NB4 (cell line): ENCODE measurements at regions not wholly inside any gene's neighbourhood (a gene's known extent, or its start where the extent isn't known, plus 50 kb on each side); places are given as distances from the start of the nearest gene placed in this dataset.

Source experiments
- DNase-seq: peaks from one replicate; pipeline ENCODE4 v3.0.0; 2010; ENCODE audit warnings: low read depth
- H3K4me3 ChIP-seq: one replicate; pipeline ENCODE4 v1.5.1; 2011; ENCODE audit warnings: mild to moderate bottlenecking, low read depth, low read length, moderate library complexity
- MYC ChIP-seq: IDR thresholded peaks from 2 replicates; pipeline ENCODE4 v1.6.1; 2011; ENCODE audit warnings: low read depth, low read length
- POLR2A ChIP-seq: IDR thresholded peaks from 2 replicates; pipeline ENCODE4 v1.6.1; 2011; ENCODE audit warnings: mild to moderate bottlenecking; ENCODE audit not compliant: insufficient read length; ENCODE audit errors: extremely low read depth
- TF ChIP-seq, protein P1 (sequence below): IDR thresholded peaks from one replicate; pipeline ENCODE4 v1.5.1; 2012; ENCODE audit warnings: low read depth, low read length
- TF ChIP-seq, protein P2 (sequence below): IDR thresholded peaks from 2 replicates; pipeline ENCODE4 v1.6.1; 2011; ENCODE audit warnings: low read depth, low read length

DNA sequence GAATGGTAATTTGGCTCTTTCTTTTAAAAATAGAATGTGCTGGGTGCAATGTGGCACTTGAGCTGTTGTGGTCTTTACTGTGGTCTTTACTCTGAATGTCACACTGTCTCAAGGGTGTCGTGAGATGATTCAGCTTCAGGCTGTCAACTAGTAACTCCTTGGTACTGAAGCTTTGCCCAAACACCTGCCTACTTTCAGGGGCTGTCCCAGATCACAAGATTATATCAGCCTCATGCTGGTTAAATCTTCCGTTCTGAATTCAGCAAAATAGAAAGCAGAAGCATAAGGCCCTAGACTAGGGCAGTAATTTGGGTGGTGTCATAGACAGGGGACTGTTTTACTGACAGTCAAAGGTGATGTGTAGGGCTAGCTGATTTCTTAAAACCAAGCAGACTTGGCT lies 110.9 kb downstream of the BAMBI start:
- TF ChIP-seq MYC (no peak), POLR2A (no peak)
- TF ChIP-seq, protein P1, sequence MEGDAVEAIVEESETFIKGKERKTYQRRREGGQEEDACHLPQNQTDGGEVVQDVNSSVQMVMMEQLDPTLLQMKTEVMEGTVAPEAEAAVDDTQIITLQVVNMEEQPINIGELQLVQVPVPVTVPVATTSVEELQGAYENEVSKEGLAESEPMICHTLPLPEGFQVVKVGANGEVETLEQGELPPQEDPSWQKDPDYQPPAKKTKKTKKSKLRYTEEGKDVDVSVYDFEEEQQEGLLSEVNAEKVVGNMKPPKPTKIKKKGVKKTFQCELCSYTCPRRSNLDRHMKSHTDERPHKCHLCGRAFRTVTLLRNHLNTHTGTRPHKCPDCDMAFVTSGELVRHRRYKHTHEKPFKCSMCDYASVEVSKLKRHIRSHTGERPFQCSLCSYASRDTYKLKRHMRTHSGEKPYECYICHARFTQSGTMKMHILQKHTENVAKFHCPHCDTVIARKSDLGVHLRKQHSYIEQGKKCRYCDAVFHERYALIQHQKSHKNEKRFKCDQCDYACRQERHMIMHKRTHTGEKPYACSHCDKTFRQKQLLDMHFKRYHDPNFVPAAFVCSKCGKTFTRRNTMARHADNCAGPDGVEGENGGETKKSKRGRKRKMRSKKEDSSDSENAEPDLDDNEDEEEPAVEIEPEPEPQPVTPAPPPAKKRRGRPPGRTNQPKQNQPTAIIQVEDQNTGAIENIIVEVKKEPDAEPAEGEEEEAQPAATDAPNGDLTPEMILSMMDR = no peak
- TF ChIP-seq, protein P2, sequence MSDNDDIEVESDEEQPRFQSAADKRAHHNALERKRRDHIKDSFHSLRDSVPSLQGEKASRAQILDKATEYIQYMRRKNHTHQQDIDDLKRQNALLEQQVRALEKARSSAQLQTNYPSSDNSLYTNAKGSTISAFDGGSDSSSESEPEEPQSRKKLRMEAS = no peak
- H3K4me3 ChIP-seq = no peak overlapping the region
- DNase-seq = no peak

DNA sequence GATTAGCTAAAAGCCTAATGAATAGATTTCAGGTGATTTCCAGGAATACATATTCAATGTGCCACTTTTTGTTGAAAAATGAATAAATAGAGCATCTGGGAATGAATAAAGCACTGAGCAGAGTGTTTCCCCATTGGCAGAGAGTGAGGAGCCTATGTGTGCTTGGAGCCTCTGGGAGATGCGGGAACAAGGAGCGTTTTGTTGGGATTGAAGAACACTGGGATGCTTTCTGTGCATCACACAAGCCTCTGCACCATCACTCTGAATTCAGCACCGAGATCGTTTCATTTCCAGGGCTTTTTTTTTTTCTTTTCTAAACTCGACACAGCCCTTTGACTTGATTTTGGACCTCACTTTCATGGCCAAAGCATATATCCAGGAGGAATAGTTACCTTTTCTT lies 111.4 kb downstream of the BAMBI start:
- TF ChIP-seq POLR2A = no peak
- TF ChIP-seq MYC = no peak
- TF ChIP-seq, protein P1 = no peak
- TF ChIP-seq, protein P2 = no peak

DNA sequence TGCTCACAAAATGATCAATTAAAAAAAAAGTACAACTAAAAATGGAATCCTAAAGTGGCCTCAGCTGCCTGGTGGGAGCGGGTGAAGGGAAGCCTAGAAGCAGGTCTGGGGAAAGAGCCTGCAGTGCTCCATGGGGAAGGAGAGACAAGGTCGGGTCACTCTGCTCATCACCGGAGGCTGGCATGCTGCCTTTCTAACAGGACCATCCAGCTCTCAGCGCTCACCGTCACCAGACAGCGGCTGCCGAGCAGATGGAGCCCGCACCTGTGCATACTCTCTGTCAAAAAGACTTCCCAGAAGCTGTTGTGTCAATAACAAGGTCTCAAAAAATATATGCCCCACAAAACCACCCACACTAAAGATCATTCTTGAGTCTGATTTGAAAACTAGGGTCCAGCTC lies 112.8 kb downstream of the BAMBI start:
- no peak for TF ChIP-seq POLR2A
- TF ChIP-seq, protein P1 = no peak
- TF ChIP-seq MYC = no peak
- TF ChIP-seq, protein P2 = no peak
- no peak overlapping the region for H3K4me3 ChIP-seq
- DNase-seq = no peak

More for the DNA sequence above, 111.4 kb downstream of the BAMBI start:
- DNase-seq = no peak
- no peak overlapping the region for H3K4me3 ChIP-seq

DNA sequence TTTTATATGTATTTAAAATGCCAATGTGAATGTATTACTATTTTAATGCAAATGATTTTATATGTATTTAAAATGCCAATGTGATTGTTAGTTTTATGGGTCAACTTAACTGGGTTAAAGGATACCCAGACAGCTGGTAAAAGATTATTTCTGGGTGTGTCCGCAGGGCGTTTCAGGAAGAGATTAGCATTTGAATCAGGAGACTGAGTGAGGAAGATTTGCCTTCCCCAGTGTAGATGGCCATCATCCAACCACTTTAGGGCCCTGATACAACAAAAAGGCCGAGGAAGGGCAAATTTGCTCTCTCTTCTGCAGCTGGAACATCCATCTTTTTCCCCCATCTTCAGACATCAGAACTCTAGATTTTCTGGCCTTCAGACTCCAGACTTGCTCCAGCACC lies 116.2 kb downstream of the BAMBI start:
- no peak for DNase-seq

DNA sequence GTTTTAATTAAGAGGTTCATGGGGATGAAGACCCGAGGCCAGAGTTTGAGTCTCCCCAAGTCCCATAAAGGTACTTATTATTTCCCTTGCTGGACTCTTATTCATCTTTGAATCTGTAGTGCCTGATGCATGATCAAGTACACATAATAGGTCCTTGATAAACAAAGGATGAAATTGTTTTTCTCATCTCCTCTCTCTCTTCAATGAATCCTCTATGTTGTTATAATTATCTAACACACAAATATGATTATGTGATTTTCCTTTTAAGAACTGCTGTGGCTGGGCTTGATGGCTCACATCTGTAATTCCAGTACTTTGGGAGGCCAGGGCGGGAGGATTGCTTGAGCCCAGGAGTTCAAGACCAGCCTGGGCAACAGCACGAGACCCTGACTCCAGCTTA lies 117.7 kb downstream of the BAMBI start:
- no peak overlapping the region for H3K4me3 ChIP-seq
- DNase-seq = no peak
- TF ChIP-seq MYC (no peak), POLR2A (no peak)
- TF ChIP-seq, protein P2 = no peak
- TF ChIP-seq, protein P1 = no peak

More for the DNA sequence above, 116.2 kb downstream of the BAMBI start:
- H3K4me3 ChIP-seq = no peak overlapping the region
- TF ChIP-seq MYC = no peak
- TF ChIP-seq, protein P2 = no peak
- TF ChIP-seq POLR2A = no peak
- TF ChIP-seq, protein P1 = no peak

DNA sequence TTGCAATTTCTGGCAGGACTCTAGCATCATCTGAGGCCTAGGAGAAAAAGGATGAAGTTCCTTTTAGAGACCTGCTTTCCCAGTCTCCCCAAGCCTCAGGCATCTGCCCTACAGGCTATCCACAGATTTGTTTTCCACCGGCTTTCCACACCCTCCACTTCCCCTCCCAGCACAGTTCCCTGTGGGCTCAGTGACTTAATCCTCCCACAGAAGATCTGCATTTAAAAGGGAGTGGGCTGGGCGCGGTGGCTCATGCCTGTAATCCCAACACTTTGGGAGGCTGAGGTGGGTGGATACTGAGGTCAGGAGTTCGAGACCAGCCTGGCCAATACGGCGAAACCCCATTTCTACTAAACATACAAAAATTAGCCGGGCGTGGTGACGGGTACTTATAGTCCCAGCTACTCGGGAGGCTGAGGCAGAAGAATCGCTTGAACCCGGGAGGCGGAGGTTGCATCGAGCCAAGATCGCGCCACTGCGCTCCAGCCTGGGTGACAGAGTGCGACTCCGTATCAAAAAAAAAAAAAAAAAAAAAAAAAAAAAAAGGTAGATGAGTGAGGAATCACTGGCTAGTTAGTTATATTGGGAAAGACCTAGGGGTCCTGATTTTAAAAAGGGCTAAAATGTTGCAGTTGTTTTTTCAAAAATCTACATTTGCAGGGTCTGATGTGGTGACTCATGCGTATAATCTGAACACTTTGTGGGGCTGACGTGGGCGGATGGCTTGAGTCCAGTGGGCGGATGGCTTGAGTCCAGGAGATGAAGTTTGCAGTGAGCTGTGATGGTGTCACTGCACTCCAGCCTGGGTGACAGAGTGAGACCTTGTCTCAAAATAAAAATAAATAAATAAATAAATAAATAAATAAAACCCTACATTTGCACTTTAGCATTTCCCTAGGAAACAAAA lies 119.5 kb downstream of the BAMBI start:
- H3K4me3 ChIP-seq = no peak overlapping the region
- DNase-seq = no peak

More for the DNA sequence above, 119.5 kb downstream of the BAMBI start:
- TF ChIP-seq, protein P1 = no peak
- TF ChIP-seq MYC = no peak
- TF ChIP-seq, protein P2 = no peak
